Endothelial cell of hepatic sinusoid (primary cell): ENCODE measurements at regions not wholly inside any gene's neighbourhood (a gene's known extent, or its start where the extent isn't known, plus 50 kb on each side); places are given as distances from the start of the nearest gene placed in this dataset.
"Not testable (repeated sequence)": the region's sequence is repeated elsewhere in the genome, so short reads cannot be mapped to it uniquely, and the experiment has no call there.

Experiments used
- in situ Hi-C: cut with HindIII; loops from 2 replicates; pipeline ENCODE4 v1.10.0; 2017; ENCODE audit warnings: low sequenced_read_pairs

DNA sequence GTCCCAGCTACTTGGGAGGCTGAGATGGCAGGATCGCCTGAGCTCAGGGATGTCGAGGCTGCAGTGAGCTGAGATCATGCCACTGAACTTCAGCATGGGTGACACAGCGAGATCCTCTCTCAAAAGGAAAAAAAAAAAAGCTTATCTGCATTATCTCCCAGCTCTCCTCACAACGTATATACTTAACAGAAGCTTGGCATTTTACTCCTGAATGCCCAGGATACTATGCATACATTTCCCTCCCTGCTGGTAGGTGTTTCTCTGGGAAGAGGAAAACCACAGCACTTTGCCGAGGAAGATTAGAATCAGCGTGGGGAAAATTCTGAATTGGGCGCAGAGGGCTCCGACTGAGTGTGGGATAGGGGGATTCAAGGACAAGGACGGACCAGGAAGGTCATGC lies 800.6 kb downstream of the DHX35 start:
- in situ Hi-C loops: no loop called here

DNA sequence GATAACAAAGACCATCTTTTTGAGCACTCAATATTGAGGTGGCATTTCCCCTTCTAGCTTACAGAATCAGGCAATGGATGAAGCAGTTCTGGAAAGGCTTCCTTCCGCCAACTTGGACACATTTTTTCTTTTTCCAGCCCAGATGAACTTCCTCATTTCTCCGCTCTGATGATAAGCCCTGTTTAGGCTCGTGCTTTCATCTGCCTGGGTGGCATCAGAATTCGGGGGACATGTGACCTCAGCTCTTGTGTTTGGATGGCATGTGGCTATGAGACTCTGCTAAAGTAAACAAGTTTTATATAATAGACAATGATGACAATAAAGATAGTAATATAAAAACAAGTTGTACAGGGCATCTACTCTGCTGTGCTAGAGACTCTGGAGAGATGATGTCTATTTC lies 796.7 kb downstream of the DHX35 start:
- in situ Hi-C loops: no loop called here

DNA sequence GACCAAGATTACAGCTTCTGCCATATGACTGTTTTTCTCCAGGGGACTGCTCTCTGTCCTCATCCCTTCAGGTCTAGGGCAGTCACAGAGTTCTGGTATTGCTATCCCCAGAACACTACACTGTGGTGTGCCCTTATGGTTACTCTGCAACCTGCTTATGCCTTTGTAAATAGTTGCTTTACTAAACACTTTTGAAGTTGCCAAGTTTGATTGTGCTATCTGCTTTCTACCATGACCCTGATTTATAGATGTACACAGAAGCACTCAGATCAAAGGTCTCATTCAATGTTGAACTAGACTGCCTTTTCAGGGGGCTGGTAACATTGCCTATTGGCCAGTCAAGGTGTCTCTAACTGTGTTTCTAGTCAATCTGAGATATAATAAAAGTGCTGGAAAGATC lies 794.7 kb downstream of the DHX35 start:
- in situ Hi-C loops: no loop called here

DNA sequence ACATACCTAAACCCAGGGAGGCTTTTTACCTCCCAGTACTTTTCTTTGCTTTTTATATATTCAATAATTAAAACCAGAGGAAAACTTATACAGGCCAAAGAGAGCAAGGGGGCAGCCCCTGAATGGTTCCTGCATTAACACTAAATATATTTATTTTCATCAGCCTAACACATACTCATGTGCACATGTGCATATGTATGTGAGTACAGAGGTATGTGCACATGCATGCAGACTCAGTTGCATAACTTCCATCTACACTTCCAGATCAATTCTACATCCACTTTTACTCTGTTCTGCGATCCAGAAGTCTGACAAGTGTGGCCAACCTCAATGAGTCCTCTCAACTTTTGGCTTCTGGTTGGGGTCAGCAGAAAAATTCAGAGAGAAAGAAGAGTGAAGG lies 794.2 kb downstream of the DHX35 start:
- in situ Hi-C loops: no loop called here

DNA sequence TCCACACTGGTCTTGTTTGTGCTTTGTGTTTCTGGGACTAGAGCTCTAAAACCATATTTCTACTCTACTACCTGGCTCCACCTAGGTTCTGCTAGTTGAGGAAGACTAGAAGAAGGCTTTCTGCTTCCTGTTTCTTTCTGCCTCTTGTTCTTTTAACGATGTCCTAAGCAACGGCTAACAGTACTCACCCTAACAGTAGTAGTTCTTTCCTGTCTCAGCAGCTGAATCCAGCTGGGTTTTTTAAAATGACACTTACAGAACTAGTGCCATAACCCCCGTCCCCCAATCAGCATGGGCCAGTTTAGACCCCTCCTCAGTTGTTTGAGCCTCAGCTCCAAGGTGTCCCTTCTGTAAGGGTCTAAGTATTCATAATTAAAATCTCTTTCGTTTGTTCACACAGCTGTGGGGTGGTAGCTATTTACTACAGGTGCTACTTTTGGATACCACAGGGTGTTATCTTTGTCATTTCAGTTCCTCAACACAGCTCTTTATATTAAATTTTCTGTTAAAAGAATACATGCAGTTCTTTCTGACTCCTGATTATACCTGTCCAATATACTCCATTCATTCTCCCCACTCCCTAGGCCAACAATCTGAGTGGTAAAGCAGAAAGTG lies 790.2 kb downstream of the DHX35 start:
- in situ Hi-C loops: no loop called here

DNA sequence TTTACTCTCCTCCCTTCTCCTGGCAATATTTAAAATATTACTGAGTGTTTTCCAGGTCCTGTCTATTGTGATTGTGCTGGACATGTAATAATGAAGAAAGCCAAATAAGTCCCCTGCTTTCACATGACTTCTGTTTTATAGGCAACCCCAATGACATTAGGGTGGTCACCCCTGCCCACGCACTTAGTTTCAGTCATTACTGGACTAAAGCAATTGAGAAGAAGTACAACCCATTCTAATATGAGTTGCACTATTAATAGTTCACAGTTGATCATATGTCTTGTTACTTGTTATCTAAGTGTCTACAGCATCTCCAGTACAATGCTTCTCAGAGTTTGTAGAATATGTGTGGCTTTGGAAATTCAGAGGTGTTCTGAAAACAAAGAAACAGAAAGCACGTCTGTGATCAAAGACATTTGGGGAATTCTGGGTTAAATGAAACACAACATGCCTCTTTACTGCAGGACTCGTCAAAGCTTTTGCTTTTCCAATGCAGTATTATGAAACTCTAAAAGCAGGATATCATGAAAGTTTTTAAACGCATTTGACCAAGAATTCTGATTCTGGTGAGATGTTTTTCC lies 789.5 kb downstream of the DHX35 start:
- in situ Hi-C loops: no loop called here

DNA sequence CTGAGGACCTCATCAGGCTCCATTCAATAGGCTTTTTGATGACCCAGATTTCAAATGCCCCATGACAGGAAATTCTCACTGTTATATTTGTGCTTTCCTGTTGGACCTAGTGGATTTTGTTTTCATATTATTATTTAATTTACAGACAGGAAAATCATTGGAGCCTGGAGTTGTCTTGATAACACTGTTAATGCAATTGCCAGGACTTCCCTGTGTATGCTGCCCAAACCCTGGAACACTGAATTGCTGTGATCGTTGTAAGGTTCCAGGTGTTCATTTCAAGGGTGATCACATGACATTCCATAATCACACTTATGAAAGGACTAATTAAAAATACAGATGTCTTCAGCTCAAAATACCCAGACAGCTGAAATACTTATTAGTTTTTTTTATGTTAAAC lies 783.2 kb downstream of the DHX35 start:
- in situ Hi-C loops: no loop called here

DNA sequence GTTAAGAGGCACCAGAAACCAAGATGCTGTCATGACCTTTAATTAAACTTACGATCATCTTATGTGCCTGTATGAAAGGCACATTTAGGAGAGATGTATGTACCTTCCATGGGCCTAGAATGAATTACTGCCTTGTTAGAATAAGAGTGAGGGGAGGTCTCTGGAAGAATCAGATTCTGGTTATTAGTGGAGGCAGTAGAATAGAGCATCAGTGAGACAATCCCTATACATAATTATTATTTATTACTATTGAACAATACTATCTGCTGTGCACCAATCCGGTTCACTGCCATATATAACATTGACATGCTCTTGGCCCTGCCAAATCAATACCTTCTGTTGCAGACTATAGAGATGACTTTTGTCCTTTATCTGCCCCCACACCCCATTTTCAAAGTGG lies 776.5 kb downstream of the DHX35 start:
- in situ Hi-C loops: no loop called here

DNA sequence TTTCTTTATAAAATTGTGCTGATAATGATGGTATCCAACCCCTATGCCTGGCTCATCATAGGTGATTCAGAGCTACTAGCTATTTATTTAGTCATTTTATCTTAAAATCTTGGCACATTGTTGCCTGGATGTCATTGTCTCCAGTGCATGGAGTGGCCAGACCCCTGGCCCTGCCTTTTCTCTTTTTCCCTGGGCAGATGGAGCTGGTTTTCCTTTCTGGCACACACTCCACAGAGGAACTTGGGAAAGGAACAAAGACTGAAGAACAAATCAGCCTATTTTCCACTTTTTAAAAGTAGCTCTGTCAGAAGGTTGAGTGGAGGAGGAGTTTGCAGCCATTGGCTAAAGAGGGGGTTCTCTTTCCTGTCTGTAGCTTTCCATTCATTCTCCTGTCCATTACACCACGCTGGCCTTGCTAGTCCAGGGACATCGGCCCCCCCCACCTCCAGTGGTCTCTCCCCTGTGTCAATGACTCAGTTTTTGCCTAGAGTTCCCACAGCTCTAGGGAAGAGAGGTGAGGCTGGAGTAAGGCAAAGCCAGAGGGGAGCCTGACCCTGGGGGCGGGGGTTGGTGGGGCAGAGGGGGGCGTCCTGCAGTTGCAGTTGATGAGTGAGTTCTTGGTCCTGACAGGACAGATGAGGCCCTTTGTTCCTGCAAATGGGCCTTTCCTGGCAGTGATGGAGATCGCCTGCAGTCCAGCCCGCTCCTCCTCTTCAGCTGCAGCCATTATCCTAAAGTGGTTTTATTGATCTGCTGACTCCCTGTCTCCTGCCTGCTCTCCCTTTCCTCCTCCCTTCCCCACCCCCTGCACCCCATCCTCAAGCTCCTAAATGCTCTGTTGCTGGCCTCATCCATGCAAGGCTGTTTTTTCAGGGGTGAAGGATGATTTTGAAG lies 774.5 kb downstream of the DHX35 start:
- in situ Hi-C loops: no loop called here

DNA sequence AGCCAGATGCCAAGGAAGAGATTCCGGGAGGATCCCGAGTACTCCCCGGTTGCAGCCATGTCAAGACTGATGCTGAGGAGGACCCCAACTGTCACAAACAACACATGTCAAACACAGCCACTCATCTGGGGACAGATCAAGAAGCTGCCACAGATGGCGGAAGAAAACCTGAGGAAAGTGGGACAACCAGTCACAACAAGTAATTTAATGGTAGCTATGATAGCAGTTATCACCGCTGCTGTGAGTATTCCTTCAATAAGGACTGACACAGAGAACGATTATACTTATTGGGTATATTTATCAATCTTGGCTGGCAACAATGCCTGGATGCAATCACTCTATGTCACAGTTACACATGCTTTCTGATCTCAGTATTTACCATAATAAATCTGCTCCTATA lies 763.4 kb downstream of the DHX35 start:
- in situ Hi-C loops: not testable (repeated sequence)

DNA sequence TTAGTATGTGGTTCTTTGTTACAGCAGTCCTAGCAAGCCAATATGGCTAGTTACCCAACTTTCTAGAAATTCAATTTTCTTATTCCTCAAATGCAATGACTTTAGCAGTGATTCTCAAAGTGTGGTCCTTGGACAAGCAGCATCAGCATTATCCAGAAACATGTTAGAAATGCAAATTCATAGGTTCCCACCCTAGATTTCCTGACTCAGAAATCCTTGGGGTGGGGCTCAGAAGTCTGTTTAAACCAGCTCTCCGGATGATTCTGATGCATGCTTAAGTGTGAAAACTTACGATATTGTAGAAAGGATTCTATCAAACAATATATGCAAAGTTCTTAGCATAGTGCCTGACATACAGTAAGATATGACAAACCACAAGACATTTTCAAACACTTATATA lies 757.1 kb downstream of the DHX35 start:
- in situ Hi-C loops: no loop called here

DNA sequence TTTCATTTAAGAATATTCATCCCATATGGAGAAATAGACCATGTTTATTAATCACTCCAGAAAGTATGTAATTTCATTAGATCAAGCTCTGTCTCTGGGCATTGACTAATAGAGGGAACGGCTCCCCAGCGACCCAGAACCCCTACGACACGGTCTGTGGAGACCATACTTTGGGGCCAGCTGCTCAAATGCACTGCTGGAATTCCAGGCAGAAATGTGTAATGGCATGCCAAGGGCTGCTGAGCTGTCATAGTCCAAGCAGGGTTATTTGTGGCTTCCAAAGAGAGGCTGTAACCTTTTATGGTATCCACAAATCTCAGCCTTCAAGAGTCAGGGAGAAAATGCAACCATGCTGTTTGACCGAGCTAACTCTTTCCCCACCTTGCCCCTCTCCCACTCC lies 755.8 kb downstream of the DHX35 start:
- in situ Hi-C loops: no loop called here

DNA sequence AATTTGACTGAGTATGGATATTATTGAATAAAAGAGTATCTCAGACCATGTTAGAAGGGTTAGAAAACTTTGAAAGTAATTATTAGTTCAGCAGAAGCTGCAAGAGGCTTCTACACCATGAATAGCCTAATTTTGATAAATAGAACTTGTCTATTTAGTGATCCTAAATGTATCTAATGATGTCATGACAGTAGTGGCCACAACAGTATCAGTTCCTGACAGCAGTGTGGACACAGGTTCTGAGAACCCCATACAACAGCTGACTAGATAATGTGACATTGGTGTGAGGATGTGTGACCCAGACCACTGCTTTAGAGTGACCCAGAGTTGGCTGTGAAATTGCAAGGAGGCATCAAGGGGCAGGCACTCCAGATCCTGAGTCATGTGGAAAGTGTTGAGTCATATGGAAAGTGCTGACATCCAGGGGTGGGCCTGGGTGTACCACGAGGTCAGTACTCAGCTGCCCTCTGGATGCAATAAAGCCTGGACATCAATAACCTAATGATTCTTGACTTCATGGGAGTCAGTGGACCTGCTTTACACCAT lies 754.7 kb downstream of the DHX35 start:
- in situ Hi-C loops: no loop called here

DNA sequence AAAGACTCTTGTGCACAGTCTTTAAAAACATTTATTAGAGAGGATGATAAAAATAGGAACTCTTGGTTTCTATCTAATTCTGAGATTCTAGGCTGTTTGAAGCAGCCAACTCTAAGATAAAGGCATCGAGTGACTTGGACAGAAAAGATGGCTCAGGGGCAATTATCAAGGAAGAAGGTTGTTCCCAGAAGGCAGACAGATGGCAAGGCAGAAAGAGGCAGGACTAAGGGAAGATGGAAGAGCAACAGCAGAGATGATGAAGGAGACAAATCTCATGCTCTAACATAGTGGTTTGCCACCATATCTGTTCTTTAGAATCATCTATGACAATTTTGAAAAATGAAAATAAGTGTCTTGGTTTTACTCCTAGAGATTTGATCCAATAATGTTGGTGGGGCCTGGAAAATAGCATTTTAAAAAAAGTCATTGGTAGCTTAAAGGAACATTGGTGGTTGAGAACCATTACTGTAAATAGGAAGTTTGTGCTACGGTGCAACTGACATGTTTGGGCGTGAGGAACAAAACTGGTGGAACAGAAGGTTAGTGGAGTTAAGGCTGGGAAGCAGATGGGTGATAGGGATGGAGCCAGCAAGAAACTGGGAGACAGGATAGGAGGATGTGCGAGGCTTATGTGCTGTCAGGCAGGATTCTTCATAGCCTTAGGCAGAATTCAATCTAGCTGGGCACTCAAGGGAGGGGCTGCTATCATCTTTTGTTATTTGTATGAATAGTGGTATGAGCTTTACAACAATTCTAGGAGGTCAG lies 751.1 kb downstream of the DHX35 start:
- in situ Hi-C loops: no loop called here

DNA sequence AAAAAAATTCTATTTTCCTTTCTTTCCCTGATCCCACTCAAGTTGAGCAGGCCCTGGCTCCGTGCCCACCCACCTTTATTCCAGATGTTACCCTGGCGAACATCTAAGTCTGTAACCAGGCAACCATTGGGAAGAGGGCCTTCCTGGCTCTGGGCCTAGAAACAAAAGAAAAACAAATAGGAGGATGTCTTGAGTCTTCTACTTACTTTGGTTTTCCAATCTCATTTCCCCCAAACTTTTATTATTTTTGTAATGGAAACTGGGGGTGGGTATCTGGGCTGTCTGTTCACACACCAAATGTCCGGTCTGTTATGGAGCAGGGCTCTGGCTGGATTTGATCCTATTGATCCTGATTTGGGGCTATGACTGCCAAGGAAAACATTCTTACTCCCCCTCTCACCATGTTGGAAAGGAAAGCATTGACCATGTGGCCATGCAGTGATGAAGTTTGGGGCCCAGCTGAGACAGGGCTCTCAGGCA lies 744.1 kb downstream of the DHX35 start:
- in situ Hi-C loops: no loop called here

DNA sequence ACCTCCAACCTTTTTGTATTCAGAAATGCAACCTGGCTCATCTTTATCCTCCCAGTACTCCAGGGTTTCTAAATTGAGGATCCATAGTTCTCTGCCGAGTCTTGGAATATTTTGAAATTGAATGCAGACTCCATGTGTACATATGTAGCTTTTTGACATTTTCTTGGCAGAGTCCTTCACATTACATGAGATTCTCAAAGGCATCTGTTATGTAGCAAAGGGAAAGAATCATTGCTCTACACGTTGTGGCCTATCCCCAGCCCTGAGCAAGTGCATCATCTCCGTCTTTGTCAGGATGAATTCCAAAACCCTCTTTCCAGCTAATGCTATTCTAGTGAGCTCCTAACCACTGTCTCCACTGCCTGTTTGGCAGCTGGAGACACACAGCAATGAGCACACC lies 742.9 kb downstream of the DHX35 start:
- in situ Hi-C loops: no loop called here

DNA sequence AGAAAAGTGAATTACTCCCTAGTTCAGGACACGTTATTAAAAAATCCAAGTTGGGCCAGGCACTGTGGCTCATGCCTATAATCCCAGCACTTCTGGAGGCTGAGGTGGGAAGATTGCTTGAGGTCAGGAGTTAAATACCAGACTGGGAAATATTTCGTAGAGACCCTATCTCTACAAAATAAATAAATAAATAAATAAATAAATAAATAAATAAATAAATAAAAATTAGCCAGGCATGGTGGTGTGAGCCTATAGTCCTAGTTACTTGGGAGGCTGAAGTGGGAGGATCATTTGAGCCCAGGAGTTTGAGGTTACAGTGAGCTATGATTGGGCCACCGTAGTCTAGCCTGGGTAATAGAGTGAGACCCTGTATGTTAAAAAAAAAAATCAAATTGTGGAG lies 741.2 kb downstream of the DHX35 start:
- in situ Hi-C loops: not testable (repeated sequence)

DNA sequence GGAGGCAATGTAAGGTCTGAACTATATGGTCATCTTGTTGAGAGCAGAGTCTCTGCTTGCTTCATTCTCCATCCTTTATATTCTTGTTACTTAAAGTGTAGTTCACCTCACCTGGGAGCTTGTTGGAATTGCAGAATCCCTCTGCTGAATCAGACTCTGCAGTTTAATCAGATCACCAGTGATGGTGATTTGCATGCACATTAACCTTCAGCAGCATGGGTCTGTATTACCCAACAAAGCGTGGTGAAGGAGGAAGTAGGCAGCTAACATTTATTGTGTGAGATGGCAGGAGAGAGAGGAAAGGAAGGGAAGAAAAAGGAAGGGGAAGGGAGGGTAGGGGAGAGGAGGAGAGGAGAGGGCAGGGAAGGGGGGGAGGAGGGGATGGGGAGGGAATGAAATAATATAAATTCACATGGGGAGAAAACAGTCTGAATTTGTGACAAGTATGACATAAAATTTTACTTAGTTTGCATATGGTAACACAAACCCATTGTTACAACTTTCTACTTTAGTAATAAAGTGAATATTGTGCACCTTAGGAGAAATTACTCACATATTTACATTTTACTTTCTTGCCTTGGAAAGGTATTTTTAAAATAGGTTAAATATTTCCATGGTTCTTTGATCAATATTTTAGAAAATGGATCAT lies 740.7 kb downstream of the DHX35 start:
- in situ Hi-C loops: no loop called here

DNA sequence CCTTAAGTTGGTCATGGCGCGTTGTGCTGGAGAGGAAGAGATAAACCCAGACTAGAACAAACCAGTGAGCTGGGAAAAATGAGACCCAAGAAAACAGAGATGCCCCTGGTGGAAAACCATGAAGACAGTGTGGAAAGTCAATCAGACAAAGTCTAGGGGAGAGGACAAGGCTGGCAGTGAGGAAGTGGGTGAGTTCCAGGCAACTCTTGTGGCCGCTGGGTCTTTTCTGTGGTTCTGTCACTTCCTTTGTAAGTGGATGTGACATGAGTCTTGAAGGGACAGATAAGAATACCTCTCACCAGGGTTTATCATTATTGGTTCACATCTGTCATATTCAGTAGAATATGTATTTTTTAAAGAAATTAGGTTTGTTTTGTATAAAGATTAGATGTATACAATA lies 738.4 kb downstream of the DHX35 start:
- in situ Hi-C loops: no loop called here

DNA sequence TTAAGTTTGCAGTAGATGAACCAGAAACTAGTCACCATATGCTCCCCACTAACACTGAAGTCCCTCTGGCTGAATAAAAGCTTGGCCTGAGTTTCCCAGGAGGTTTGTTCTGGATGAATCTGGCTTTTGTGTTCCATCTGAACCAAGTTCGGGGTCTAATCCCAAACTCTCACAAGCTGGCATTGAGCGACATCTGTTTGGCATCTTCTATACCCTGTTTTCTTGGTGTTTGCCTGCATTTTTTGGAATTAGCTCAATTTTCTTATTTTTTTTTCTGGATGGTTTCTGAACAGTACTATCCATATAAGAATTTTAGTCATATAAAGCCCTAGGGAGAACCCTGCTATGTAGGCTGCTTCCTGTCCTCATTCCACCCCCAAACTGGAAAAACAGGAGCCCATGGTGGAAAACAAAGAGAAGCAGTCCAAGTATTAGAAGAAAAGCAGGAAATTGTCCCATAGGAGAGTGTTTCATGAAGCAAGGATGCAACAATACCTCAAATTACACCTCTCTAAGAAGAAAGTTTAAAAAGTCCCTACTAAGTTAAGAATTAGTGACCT lies 737.1 kb downstream of the DHX35 start:
- in situ Hi-C loops: no loop called here
